Keratinocyte (primary cell): ENCODE measurements at regions not wholly inside any gene's neighbourhood (a gene's known extent, or its start where the extent isn't known, plus 50 kb on each side); places are given as distances from the start of the nearest gene placed in this dataset.

ENCODE experiments used
- DNase-seq: peaks from one replicate; pipeline ENCODE4 v3.0.0-alpha.2; 2011; ENCODE audit warnings: low read depth, missing footprints, low spot score
- FAIRE-seq: peaks from 2 replicates; lab custom pipeline; 2011; peaks lifted over from hg19 to GRCh38; lab: Jason Lieb, UNC
- H2AFZ ChIP-seq: 2 replicates; pipeline ENCODE4 v1.6.0; 2012; ENCODE audit warnings: low read length, control low read depth, inconsistent platforms; ENCODE audit not compliant: control insufficient read depth
- H3K27ac ChIP-seq: 2 replicates; pipeline ENCODE4 v1.5.1; 2011; ENCODE audit warnings: low read length; ENCODE audit not compliant: control insufficient read depth, insufficient read depth
- H3K27me3 ChIP-seq: 3 replicates; pipeline ENCODE4 v1.6.0; 2011; ENCODE audit warnings: low read length; ENCODE audit not compliant: control insufficient read depth, insufficient read depth; ENCODE audit errors: extremely low read depth
- H3K36me3 ChIP-seq, 2 experiments: 2 replicates in 1 of 2; 3 replicates in 1 of 2; pipeline ENCODE4 v1.5.1; 2011; ENCODE audit warnings: low read length in 2 of 2, mild to moderate bottlenecking in 1 of 2; ENCODE audit not compliant: control insufficient read depth in 2 of 2, insufficient read depth in 2 of 2; ENCODE audit errors: extremely low read depth in 1 of 2
- H3K4me1 ChIP-seq: 3 replicates; pipeline ENCODE4 v1.5.1; 2011; ENCODE audit warnings: low read length; ENCODE audit not compliant: control insufficient read depth, insufficient read depth; ENCODE audit errors: extremely low read depth
- H3K4me2 ChIP-seq: 3 replicates; pipeline ENCODE4 v1.6.0; 2011; ENCODE audit warnings: low read depth, low read length; ENCODE audit not compliant: control insufficient read depth, insufficient read depth; ENCODE audit errors: extremely low read depth
- H3K4me3 ChIP-seq, 3 experiments: fragments of 200-600 bp in 1 of 3; sonication (generic) in 1 of 3; 2 replicates in 2 of 3; 3 replicates in 1 of 3; pipeline ENCODE4 v1.5.1; 2011 to 2016; ENCODE audit warnings: low read length in 3 of 3, mild to moderate bottlenecking in 3 of 3, control low read depth in 2 of 3, inconsistent platforms in 1 of 3, low read depth in 1 of 3, mixed read lengths in 1 of 3, mixed run types in 1 of 3, moderate library complexity in 1 of 3; ENCODE audit not compliant: control insufficient read depth in 2 of 3, insufficient read depth in 2 of 3; ENCODE audit errors: extremely low read depth in 1 of 3
- H3K79me2 ChIP-seq: 2 replicates; pipeline ENCODE4 v1.6.0; 2012; ENCODE audit warnings: low read length; ENCODE audit not compliant: control insufficient read depth, insufficient read depth
- H3K9ac ChIP-seq: 3 replicates; pipeline ENCODE4 v1.6.0; 2011; ENCODE audit warnings: low read length; ENCODE audit not compliant: control insufficient read depth, insufficient read depth; ENCODE audit errors: extremely low read depth
- H3K9me1 ChIP-seq: 3 replicates; pipeline ENCODE4 v1.6.0; 2011; ENCODE audit warnings: low read length; ENCODE audit not compliant: control insufficient read depth, insufficient read depth; ENCODE audit errors: extremely low read depth
- H3K9me3 ChIP-seq: 2 replicates; pipeline ENCODE4 v1.5.1; 2012; ENCODE audit warnings: low read depth, low read length; ENCODE audit not compliant: control insufficient read depth
- H4K20me1 ChIP-seq: 3 replicates; pipeline ENCODE4 v1.6.0; 2011; ENCODE audit warnings: low read length; ENCODE audit not compliant: control insufficient read depth, insufficient read depth; ENCODE audit errors: extremely low read depth
- CTCF ChIP-seq, 3 experiments: IDR thresholded peaks in 1 of 3; conservative IDR thresholded peaks in 1 of 3; optimal IDR thresholded peaks in 1 of 3; 2 replicates in 2 of 3; 3 replicates in 1 of 3; pipeline versions ENCODE3 to v1.5.1; 2011; ENCODE audit warnings: low read length in 3 of 3, mild to moderate bottlenecking in 3 of 3, moderate library complexity in 2 of 3, control low read depth in 1 of 3, inconsistent platforms in 1 of 3; ENCODE audit not compliant: insufficient read depth in 2 of 3; ENCODE audit errors: extremely low read depth in 1 of 3
- EZH2 ChIP-seq: IDR thresholded peaks from one replicate; pipeline ENCODE4 v1.6.1; 2012; ENCODE audit warnings: inconsistent platforms, mild to moderate bottlenecking, low read length, moderate library complexity
- dilution Hi-C: fragments of 300-500 bp; cut with MboI; formaldehyde crosslinking; loops from one replicate; pipeline ENCODE4 v1.7.0; 2020; ENCODE audit warnings: low sequenced_read_pairs; ENCODE audit not compliant: extremely low pct_ligation_motif_present

GRCh38 chr2:39587168-39587567 is 78.5 kb upstream of the TMEM178A start:
- peaks cover 10% of the 10 kb centered on the region for H3K4me1 ChIP-seq
- dilution Hi-C loops: no loop called here
- no peak overlapping the region for H3K4me2 ChIP-seq
- no peaks in the 10 kb centered on the region for H3K79me2 ChIP-seq
- no peak overlapping the region for H3K27ac ChIP-seq
- no peak overlapping the region for H2AFZ ChIP-seq
- H3K9me1 ChIP-seq: no peaks in the 10 kb centered on the region
- DNase-seq (no peak), FAIRE-seq (no peak)
- H3K27me3 ChIP-seq: no peaks in the 10 kb centered on the region
- TF ChIP-seq EZH2 (no peak), CTCF (optimal IDR thresholded peaks at IDR 0.05 in 1 of 3, IDR thresholded peaks at IDR 0.05 in 1 of 3, conservative IDR thresholded peaks at IDR 0.05 in 1 of 3; ENCODE audit: extremely low read depth in 1 of 3, insufficient read depth in 2 of 3, low read length in 3 of 3) (no peak)
- H3K36me3 ChIP-seq: no peaks in the 10 kb centered on the region
- H3K9ac ChIP-seq: no peak overlapping the region
- no peak overlapping the region for H3K4me3 ChIP-seq
- no peaks in the 10 kb centered on the region for H3K9me3 ChIP-seq
- no peaks in the 10 kb centered on the region for H4K20me1 ChIP-seq

GRCh38 chr2:39587641-39588040 is 78.1 kb upstream of the TMEM178A start:
- no peak overlapping the region for H3K27ac ChIP-seq
- no peaks in the 10 kb centered on the region for H3K79me2 ChIP-seq
- H3K27me3 ChIP-seq: no peaks in the 10 kb centered on the region
- no peaks in the 10 kb centered on the region for H3K9me3 ChIP-seq
- no peak overlapping the region for H3K9ac ChIP-seq
- H3K9me1 ChIP-seq: no peaks in the 10 kb centered on the region
- no peak overlapping the region for H3K4me3 ChIP-seq
- no peak for FAIRE-seq
- H3K36me3 ChIP-seq: no peaks in the 10 kb centered on the region
- dilution Hi-C loops: no loop called here
- H3K4me2 ChIP-seq: no peak overlapping the region
- no peak for DNase-seq
- peaks cover 10% of the 10 kb centered on the region for H3K4me1 ChIP-seq
- H4K20me1 ChIP-seq: no peaks in the 10 kb centered on the region
- no peak overlapping the region for H2AFZ ChIP-seq
- no peak for TF ChIP-seq CTCF (optimal IDR thresholded peaks at IDR 0.05 in 1 of 3, IDR thresholded peaks at IDR 0.05 in 1 of 3, conservative IDR thresholded peaks at IDR 0.05 in 1 of 3; ENCODE audit: extremely low read depth in 1 of 3, insufficient read depth in 2 of 3, low read length in 3 of 3)
- TF ChIP-seq EZH2: no peak
